D721Med (cell line): ENCODE measurements at regions not wholly inside any gene's neighbourhood (a gene's known extent, or its start where the extent isn't known, plus 50 kb on each side); places are given as distances from the start of the nearest gene placed in this dataset.
"Not testable (repeated sequence)": the region's sequence is repeated elsewhere in the genome, so short reads cannot be mapped to it uniquely, and the experiment has no call there.

ENCODE experiments used
- DNase-seq: peaks from one replicate; pipeline ENCODE4 v3.0.0; 2011; ENCODE audit warnings: low spot score; ENCODE audit not compliant: insufficient read length
- FAIRE-seq: peaks from 2 replicates; lab custom pipeline; 2011; peaks lifted over from hg19 to GRCh38; lab: Jason Lieb, UNC
- TF ChIP-seq, protein P1 (sequence below): IDR thresholded peaks from 2 replicates; pipeline ENCODE4 v1.5.1; 2012; ENCODE audit warnings: mild to moderate bottlenecking, control low read depth; ENCODE audit not compliant: insufficient read depth; ENCODE audit errors: missing control alignments

- DNase-seq (no peak), FAIRE-seq (no peak)
- TF ChIP-seq, protein P1, sequence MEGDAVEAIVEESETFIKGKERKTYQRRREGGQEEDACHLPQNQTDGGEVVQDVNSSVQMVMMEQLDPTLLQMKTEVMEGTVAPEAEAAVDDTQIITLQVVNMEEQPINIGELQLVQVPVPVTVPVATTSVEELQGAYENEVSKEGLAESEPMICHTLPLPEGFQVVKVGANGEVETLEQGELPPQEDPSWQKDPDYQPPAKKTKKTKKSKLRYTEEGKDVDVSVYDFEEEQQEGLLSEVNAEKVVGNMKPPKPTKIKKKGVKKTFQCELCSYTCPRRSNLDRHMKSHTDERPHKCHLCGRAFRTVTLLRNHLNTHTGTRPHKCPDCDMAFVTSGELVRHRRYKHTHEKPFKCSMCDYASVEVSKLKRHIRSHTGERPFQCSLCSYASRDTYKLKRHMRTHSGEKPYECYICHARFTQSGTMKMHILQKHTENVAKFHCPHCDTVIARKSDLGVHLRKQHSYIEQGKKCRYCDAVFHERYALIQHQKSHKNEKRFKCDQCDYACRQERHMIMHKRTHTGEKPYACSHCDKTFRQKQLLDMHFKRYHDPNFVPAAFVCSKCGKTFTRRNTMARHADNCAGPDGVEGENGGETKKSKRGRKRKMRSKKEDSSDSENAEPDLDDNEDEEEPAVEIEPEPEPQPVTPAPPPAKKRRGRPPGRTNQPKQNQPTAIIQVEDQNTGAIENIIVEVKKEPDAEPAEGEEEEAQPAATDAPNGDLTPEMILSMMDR = no peak
These were observed 66.4 kb upstream of the SESTD1 start for GRCh38 chr2:179331061-179331460.

DNA sequence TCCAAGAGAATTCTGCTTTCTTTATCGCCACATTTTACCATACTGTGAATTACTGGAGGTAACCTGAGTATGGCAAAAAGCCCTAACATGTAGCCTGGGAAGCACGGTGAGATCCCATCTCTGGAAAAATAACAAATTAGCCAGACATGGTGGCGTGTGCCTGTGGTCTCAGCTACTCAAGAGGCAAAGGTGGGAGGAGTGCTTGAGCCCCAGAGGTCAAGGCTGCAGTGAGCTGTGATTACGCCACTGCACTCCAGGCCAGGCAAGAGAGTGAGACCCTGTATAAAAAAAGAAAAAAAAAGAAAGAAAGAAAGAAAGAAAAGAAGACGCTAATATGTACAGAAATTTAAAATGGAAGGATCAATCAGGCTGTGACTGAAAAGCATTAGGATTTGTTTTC is 57.7 kb upstream of the SESTD1 start:
- FAIRE-seq (no peak), DNase-seq (no peak)
- TF ChIP-seq, protein P1 = no peak

- not testable (repeated sequence) for DNase-seq, FAIRE-seq
These were observed 56.4 kb upstream of the SESTD1 start for GRCh38 chr2:179321034-179321433.

DNA sequence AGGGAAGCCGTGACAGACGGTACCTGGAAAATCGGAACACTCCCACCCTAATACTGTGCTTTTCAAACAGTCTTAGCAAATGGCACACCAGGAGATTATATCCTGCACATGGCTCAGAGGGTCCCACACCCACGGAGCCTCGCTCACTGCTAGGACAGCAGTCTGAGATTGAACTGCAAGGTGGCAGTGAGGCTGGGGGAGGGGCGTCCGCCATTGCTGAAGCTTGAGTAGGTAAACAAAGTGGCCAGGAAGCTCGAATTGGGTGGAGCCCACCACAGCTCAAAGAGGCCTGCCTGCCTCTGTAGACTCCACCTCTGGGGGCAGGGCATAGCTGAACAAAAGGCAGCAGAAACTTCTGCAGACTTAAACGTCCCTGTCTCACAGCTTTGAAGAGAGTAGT is 50.1 kb upstream of the SESTD1 start:
- DNase-seq, FAIRE-seq: not testable (repeated sequence)
